HEK293 (cell line): ENCODE measurements at regions not wholly inside any gene's neighbourhood (a gene's known extent, or its start where the extent isn't known, plus 50 kb on each side); places are given as distances from the start of the nearest gene placed in this dataset.
A peak's percentile ranks its signal among the peaks of the same experiment; 100 is the strongest.

Experiments used
- FEZF1 ChIP-seq: fragments of 450-650 bp; formaldehyde crosslinking; IDR thresholded peaks from 2 replicates; pipeline ENCODE4 v1.5.1; 2016; ENCODE audit warnings: missing biosample characterization, missing genetic modification characterization
- GFI1B ChIP-seq: fragments of 450-650 bp; formaldehyde crosslinking; IDR thresholded peaks from 2 replicates; pipeline ENCODE4 v1.5.1; 2016; ENCODE audit warnings: missing biosample characterization, missing genetic modification characterization
- GLI2 ChIP-seq: fragments of 450-650 bp; formaldehyde crosslinking; IDR thresholded peaks from 2 replicates; pipeline ENCODE4; 2017; ENCODE audit warnings: missing biosample characterization, missing genetic modification characterization, low read depth, borderline replicate concordance
- GLIS1 ChIP-seq: fragments of 450-650 bp; formaldehyde crosslinking; IDR thresholded peaks from 2 replicates; pipeline ENCODE4 v1.5.1; 2016; ENCODE audit warnings: missing biosample characterization, missing genetic modification characterization
- OSR2 ChIP-seq: fragments of 450-650 bp; formaldehyde crosslinking; IDR thresholded peaks from 2 replicates; pipeline ENCODE4 v1.5.1; 2016; ENCODE audit warnings: missing biosample characterization, missing genetic modification characterization
- PRDM10 ChIP-seq: fragments of 450-650 bp; formaldehyde crosslinking; IDR thresholded peaks from 2 replicates; pipeline ENCODE4 v1.5.1; 2016; ENCODE audit warnings: missing biosample characterization, missing genetic modification characterization
- SP7 ChIP-seq: fragments of 450-650 bp; formaldehyde crosslinking; IDR thresholded peaks from 2 replicates; pipeline ENCODE4 v1.5.1; 2016; ENCODE audit warnings: missing biosample characterization, missing genetic modification characterization
- ZBTB49 ChIP-seq: fragments of 450-650 bp; formaldehyde crosslinking; IDR thresholded peaks from 2 replicates; pipeline ENCODE4 v1.5.1; 2016; ENCODE audit warnings: missing biosample characterization, missing genetic modification characterization, low read depth
- ZNF121 ChIP-seq: fragments of 450-650 bp; formaldehyde crosslinking; IDR thresholded peaks from 2 replicates; pipeline ENCODE4 v1.5.1; 2016; ENCODE audit warnings: missing biosample characterization, missing genetic modification characterization
- ZNF19 ChIP-seq: fragments of 450-650 bp; formaldehyde crosslinking; IDR thresholded peaks from 2 replicates; pipeline ENCODE4; 2016; ENCODE audit warnings: missing biosample characterization, missing genetic modification characterization, low read depth
- ZNF2 ChIP-seq: fragments of 450-650 bp; formaldehyde crosslinking; IDR thresholded peaks from 2 replicates; pipeline ENCODE4 v1.5.1; 2016; ENCODE audit warnings: missing biosample characterization, missing genetic modification characterization
- ZNF26 ChIP-seq: fragments of 450-650 bp; formaldehyde crosslinking; IDR thresholded peaks from 2 replicates; pipeline ENCODE4 v1.5.1; 2016; ENCODE audit warnings: missing biosample characterization, missing genetic modification characterization
- ZNF280C ChIP-seq: fragments of 450-650 bp; formaldehyde crosslinking; IDR thresholded peaks from 2 replicates; pipeline ENCODE4 v1.5.1; 2016; ENCODE audit warnings: missing biosample characterization, missing genetic modification characterization
- ZNF311 ChIP-seq: fragments of 450-650 bp; formaldehyde crosslinking; IDR thresholded peaks from 2 replicates; pipeline ENCODE4 v1.5.1; 2017; ENCODE audit warnings: missing biosample characterization, missing genetic modification characterization, borderline replicate concordance
- ZNF341 ChIP-seq: fragments of 450-650 bp; formaldehyde crosslinking; IDR thresholded peaks from 2 replicates; pipeline ENCODE4; 2016; ENCODE audit warnings: low read depth, missing biosample characterization, missing genetic modification characterization
- ZNF391 ChIP-seq: fragments of 450-650 bp; formaldehyde crosslinking; IDR thresholded peaks from 2 replicates; pipeline ENCODE4 v1.5.1; 2016; ENCODE audit warnings: low read depth, missing biosample characterization, missing genetic modification characterization, borderline replicate concordance
- ZNF398 ChIP-seq: fragments of 450-650 bp; formaldehyde crosslinking; IDR thresholded peaks from 2 replicates; pipeline ENCODE4 v1.5.1; 2017; ENCODE audit warnings: missing biosample characterization, missing genetic modification characterization
- ZNF473 ChIP-seq: fragments of 450-650 bp; formaldehyde crosslinking; IDR thresholded peaks from 2 replicates; pipeline ENCODE4 v1.5.1; 2017; ENCODE audit warnings: missing biosample characterization, missing genetic modification characterization
- ZNF549 ChIP-seq: fragments of 450-650 bp; IDR thresholded peaks from 2 replicates; pipeline ENCODE4 v1.5.1; 2018; ENCODE audit warnings: missing biosample characterization, missing genetic modification characterization, mild to moderate bottlenecking, inconsistent platforms, moderate library complexity
- ZNF670 ChIP-seq: fragments of 450-650 bp; formaldehyde crosslinking; IDR thresholded peaks from 2 replicates; pipeline ENCODE4 v1.5.1; 2016; ENCODE audit warnings: missing biosample characterization, missing genetic modification characterization, low read depth

GRCh38 chr2:42903821-42904575 lies 111.6 kb upstream of the HAAO start (continued):
- TF ChIP-seq ZNF398 (tag by site-specific recombination) (no peak), ZNF2 (no peak), ZNF341 (tag by site-specific recombination) (peak; percentile 45; the same call in 1 of the 2 replicates), ZNF549 (no peak), ZNF473 (tag by site-specific recombination) (no peak), ZNF670 (tag by site-specific recombination) (no peak), ZNF280C (tag by site-specific recombination) (no peak), FEZF1 (tag by site-specific recombination) (peak; percentile 72), ZNF26 (tag by site-specific recombination) (no peak), ZNF121 (tag by site-specific recombination) (no peak), ZNF19 (tag by site-specific recombination) (no peak), GLI2 (tag by site-specific recombination) (no peak), PRDM10 (tag by site-specific recombination) (peak; percentile 68), OSR2 (peak; percentile 73; the same call in 1 of the 2 replicates), GLIS1 (tag by site-specific recombination) (peak; percentile 74), SP7 (tag by site-specific recombination) (0 out of 2 replicates have a peak, but pooled peaks have one; percentile 23), ZNF391 (tag by site-specific recombination) (no peak), ZBTB49 (tag by site-specific recombination) (no peak), GFI1B (tag by site-specific recombination) (no peak), ZNF311 (no peak)
